CD4-positive, alpha-beta T cell treated with Interleukin-6 for 4 hours (primary cell): ENCODE measurements at regions not wholly inside any gene's neighbourhood (a gene's known extent, or its start where the extent isn't known, plus 50 kb on each side); places are given as distances from the start of the nearest gene placed in this dataset.
A peak's percentile ranks its signal among the peaks of the same experiment; 100 is the strongest.
"Not testable (repeated sequence)": the region's sequence is repeated elsewhere in the genome, so short reads cannot be mapped to it uniquely, and the experiment has no call there.

Experiments used
- DNase-seq: peaks from one replicate; pipeline ENCODE4 v3.0.0-alpha.2; 2020; ENCODE audit warnings: mixed read lengths

DNA sequence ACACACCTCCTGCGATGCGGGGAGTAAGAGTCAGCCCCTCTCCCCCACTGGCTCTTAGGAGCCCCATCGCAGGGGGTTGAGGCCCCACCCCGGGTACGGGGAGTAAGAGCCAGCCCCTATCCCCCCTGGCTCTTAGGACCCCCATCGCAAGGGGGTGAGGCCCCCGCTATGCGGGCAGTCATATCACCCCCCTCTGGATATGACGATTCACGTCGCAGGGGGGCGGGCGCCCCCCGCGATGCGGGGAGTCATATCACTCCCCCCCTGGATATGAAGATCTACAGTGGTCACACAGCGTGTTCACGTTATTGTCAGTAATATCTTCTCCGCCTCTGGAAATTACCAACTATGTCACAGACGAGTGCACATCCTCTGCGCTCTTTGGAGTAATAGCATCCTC, 61.1 kb downstream of the DEFB131A start:
- DNase-seq, result not testable (repeated sequence)

DNA sequence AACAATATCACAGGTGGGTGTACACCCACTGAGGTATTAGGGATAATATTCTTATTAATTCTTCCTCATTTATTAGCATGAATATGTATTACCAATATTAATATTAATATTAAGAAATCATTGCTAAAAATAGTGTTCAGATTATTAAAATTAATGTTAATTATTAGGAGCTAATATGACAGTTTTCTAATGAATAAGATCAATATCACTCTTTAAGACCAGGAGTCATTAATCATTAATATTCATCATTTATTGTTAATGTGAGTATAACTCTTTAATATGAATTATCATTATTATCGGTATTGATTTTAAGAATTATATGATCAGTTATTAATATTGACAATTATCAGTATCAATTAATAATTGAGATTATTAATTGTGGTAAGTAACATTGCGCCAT, 62.5 kb downstream of the DEFB131A start:
- not testable (repeated sequence) for DNase-seq

DNA sequence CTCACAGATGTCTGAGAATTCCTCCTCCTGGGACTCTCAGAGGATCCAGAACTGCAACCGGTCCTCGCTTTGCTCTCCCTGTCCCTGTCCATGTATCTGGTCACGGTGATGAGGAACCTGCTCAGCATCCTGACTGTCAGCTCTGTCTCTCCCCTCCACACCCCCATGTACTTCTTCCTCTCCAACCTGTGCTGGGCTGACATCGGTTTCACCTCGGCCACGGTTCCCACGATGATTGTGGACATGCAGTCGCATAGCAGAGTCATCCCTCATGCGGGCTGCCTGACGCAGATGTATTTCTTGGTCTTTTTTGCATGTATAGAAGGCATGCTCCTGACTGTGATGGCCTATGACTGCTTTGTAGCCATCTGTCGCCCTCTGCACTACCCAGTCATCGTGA, 68.7 kb downstream of the DEFB131A start:
- DNase-seq, result not testable (repeated sequence)

DNA sequence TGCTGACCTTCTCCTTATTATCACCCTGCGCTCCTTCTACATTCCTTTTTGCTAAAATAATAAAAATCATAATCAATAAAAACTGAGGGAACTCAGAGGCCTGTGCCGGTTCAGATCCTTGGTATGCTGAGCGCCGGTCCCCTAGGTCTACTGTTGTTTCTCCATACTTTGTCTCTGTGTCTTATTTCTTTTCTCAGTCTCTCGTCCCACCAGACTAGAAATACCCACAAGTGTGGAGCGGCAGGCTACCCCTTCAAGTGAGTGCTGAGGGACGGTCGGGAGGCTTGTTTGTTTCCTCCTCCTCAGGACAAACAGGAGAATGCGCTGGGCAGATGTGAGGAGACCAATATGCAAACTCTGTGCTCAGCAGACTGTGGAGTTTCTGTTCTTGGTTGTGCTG, 75.4 kb downstream of the DEFB131A start:
- DNase-seq, result not testable (repeated sequence)

DNA sequence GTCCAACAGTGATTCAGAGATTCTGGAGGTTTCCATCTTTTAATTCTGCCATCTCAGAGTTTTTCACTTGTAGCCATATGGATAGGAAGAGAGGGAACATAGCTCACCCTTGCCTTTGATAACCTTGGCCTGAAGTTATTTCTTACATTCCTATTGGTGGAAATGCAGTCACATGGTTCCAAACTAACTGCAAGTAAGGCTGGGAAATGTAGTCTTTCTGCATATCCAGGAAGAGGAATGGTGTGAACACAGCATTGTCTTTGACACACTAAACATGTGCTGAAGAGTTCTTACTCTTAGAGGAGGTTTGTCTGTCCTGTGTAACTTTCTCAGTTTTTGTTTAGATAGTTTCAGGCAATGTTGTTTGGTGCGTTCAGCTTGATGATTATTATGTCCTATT, 78.7 kb downstream of the DEFB131A start:
- DNase-seq, result not testable (repeated sequence)

DNA sequence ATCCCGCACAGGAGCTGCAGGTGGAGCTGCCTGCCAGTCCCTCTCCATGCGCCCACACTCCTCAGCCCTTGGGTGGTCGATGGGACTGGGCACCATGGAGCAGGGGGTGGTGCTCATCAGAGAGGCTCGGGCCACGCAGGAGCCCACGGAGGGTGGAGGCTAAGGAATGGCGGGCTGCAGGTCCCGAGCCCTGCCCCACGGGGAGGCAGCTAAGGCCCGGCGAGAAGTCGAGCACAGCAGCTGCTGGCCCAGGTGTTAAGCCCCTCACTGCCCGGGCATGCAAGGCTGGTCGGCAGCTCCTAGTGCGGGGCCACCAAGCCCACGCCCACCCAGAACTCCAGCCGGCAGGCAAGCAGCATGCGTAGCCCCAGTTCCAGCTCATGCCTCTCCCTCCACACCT, 80.2 kb downstream of the DEFB131A start:
- DNase-seq, result not testable (repeated sequence)

DNA sequence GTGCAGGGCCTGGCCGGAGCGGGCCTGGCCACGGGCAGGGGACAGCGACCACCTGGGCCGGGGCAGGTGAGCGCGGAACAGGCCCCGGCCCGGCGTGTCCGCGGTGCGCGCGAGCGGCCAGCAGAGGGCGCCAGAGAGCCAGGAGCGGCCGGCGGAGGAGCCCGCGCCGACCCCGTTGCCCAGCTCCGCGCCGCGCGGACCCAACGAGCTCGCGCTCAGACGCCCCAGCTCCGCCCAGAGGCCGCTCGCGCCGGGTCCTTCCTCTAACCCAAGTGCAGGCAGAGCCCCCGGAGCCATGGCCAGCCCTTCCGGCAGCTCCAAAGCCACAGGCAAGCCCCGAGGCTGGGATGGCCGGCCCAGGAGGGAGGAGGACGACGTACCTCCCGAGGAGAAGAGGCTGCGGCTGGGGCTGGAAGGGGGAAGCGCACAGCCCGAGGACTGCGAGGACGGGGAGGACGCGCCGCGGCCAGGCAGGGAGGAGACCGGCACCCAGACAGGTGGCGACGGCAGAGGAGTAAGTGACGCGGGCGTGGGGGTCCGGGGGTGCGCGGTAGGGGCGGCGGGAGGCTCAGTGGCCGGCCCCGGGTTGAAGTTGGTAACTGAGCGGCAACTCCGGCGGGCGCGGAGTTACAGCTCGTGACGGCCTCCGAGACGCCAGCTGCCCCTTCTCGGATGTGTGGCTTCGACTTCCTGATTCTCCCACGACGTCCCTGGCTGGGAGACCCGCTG, 88.1 kb downstream of the DEFB131A start:
- peak; percentile 74 for DNase-seq

DNA sequence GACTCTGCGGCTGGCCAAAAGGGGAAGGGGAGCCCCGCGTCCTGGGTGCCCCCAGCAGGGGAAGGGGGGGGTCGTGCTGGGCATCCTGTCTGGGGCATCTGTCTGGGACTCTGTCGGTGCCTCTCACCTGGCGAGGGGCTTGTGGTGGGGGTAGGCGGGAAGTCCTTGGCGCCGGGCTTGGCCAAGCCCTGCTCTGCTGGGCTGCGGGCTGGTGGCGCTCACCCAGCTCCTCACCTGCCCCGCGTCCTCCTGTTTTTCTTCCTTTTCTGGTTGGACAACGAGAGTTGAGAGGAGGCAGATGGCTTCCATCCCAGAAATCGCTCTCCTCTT, 88.6 kb downstream of the DEFB131A start:
- not testable (repeated sequence) for DNase-seq

DNA sequence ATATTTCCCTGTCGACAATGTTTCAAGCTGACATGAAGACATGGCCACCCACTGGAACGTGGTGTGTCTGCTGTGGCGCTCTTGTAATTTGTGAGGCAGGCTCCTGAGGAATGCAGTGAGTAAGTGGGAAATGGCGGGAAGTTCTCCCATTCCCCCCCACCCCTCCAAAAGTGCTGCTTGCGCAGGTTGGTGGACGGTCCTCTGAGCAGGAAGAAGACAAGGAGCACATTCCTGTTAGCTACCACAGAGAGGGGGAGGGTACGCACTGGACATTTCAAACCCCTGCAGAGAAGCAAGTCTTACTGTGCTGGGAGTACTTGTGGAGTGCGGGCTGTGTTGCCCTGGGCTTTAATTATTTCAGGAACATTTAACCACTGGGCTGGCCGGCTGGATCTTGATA, 92.9 kb downstream of the DEFB131A start:
- DNase-seq, result not testable (repeated sequence)

DNA sequence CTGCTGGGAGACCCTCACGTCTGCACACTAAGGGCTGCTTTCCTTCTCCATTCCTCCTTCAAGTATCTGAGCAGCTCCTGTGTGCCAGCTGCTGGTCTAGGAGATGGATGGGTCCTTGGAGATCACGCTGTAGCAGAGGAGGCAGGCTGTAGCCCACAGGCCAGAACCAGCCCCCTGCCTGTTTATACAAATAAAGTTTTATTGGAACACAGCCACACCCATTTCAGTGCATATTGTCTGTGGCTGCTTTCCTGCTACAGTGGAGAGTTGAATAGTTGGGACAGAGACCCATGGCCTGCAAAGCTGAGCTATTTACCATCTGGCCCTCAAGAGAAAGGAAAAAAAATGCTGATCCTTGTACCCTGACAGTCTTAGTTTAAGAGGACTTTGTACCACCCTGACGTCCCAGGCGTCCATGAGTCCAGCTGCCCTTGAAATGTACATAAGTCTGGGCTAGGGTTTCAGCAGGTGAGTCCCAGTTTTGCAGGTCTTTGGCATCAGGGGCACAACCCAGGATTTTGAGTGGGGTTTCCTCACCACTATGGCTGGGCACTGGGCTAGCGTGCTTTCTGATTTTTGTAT, 95.8 kb downstream of the DEFB131A start:
- DNase-seq, result not testable (repeated sequence)

DNA sequence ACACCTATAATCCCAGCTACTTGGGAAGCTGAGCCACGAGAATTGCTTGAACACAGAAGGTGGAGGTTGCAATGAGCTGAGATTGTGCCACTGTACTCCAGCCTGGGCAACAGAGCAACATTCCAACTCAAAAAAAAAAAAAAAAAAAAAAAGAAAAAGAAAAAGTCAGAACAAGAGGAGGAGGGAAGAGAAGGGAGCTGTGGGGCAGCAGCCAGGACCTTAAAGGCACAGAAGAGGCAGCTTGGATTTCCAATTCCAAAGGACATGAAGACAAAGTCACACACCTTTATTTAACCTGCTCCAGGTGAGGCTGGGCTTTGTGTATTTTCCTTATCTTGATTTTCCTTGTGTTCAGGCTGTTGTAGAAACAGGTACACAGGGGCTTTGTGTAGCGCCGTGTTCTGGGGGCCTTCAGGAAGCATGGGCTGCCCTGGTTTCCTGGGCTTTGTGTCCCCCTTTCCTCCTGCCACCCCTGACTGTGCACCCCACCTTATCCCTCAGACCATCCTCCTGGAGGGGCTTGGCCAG, 97.2 kb downstream of the DEFB131A start:
- DNase-seq, result not testable (repeated sequence)

DNA sequence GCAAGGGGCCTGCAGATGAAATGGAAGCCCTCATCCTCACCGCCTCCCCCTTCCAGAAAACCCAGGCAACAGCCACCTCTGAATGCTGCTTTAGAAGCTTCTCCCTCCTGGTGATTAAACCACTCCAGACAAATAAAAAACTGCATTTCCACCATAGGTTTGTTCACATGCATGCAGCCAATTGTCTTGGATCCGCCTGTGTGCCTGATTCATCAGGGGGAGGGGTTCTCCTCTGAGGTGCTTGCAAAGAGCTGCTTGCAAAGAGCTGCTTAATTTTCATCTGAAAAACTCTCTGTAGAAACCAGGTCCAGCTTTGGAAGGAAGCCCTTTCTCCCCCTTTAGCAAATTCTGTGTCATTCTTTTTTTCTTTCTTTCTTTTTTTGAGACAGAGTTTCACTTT, 100.6 kb downstream of the DEFB131A start:
- not testable (repeated sequence) for DNase-seq

DNA sequence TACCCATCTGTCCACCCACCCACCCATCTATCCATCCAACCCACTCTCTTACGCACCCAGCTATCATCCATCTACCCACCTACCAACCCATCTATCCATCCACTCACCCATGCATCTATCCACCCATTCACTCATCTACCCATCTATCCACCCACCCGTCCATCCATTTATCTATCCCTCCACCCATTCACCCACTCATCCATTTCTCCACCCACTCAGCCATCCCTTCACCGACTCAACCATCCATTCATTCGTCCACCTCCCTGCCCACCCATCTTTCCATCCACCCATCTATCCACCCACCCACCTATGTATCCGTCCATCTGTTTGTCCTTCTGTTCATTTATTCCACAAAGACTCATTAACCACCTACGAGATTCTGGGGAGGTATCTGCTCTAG, 103.3 kb downstream of the DEFB131A start:
- not testable (repeated sequence) for DNase-seq

DNA sequence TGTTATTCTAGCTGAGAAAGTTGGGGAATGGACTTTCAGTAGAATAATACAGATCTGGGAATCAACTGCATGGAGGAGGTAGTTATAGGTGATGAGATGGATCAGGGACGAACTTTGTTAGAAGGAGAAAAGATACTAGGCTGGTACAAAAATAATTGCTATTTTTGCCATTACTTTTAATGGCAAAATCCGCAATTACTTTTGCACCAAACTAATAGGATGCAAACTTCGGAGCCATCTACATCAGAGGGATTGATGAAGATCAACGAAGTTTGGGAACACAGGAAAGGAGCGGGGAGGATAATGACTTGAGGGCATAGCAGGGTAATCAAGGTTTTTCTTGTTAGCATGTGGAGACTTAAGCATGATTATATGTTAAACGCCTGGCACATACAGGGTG, 111.9 kb downstream of the DEFB131A start:
- not testable (repeated sequence) for DNase-seq

DNA sequence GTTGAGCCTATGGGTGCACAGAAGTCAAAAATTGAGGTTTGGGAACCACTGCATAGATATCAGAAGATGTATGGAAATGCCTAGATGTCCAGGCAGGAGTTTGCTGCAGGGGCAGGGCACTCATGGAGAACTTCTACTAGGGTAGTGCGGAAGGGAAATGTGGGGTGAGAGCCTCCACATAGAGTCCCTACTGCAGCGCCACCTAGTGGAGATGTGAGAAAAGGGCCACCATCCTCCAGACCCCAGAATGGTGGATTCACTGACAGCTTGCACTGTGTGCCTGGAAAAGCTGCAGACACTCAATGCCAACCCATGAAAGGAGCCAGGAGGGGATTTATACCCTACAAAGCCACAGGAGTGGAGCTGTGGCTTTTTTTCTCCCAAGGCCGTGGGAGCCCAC, 133.7 kb downstream of the DEFB131A start:
- not testable (repeated sequence) for DNase-seq

DNA sequence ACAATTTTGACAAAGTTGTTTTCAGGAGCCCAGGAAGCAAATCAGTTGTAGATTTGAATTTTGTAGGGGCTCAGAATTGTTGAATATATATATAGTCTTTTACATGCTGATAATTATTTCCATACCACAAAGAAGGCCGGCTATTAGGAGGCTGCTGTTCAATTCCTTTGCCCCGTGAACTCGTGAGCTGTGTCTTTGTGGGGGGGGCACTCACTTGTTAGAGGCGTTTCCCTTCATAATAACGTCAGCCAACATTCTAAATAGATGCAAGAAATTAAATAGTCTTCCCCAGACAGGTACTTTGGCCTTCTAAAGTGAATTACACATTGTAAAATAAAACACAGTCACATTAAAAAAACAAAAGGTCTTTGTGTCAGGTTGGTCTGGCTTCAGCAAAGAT, 138.7 kb downstream of the DEFB131A start:
- not testable (repeated sequence) for DNase-seq

DNA sequence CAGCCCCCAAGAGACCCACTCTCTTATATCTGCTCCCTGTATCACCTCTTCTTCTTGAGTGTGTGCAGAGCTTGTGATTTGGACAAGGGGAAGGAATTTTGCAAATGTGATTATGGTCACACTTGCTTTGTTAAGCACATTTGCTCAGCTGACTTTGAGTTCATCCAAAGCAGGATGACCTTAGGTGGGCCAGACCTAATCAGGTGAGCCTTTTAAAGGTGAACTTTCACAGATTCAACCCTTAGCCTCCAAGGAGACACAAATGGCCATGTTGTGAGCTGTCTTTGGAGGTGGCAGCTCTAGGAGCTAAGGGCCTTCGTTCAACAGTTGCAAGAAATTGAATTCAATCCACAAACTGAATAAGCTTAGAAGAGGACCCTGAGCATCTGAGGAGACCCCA, 147.8 kb downstream of the DEFB131A start:
- no peak for DNase-seq

DNA sequence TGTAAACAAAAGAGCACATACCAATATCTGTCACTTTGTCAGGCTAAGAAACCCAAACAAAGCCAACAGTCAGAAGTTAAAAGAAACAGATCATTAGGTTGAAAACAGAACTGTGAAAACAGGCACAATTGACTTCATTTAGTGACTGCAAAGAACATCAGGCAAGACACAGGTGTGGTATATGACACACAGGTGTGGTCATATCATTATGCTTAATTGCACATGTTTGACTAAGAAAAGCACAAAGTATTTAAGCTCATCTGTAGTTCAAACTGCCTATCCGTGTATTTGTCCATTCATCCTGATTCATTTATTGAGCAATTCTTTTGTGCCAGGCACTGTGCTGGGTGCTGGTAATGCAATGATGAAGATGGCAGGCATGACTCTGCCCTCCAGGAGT, 150.7 kb downstream of the DEFB131A start:
- no peak for DNase-seq

DNA sequence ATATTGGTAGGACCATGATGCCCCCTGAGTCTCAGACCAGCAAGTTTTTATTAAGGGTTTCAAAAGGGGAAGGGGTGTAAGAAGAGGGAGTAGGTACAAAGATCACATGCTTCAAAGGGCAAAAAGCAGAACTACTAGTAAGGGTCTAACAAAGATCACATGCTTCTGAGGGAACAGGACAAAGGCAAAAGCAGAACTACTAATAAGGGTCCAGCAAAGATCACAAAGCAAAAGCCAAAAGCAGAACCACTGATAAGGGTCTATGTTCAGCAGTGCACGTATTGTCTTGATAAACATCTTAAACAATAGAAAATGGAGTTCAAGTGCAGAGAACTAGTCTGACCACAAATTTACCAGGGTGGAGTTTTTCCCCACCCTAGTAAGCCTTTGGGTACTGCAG, 151.3 kb downstream of the DEFB131A start:
- not testable (repeated sequence) for DNase-seq

DNA sequence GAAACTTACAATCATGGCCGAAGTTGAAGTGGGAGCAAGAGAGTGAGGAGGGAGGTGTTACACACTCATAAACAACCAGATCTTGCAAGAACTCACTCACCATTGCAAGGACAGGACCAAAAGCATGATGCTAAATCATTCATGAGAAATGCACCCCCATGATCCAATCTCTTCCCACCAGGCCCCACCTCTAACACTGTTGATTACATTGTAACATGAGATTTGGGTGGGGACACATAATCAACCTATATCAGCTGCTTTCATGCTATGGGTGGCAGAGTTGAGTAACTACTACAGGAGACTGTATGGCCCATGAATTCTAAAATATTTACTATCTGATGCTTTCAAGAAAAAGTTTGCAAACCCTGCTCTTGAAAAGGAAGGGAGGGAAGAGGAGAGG, 155.1 kb downstream of the DEFB131A start:
- DNase-seq, result no peak

DNA sequence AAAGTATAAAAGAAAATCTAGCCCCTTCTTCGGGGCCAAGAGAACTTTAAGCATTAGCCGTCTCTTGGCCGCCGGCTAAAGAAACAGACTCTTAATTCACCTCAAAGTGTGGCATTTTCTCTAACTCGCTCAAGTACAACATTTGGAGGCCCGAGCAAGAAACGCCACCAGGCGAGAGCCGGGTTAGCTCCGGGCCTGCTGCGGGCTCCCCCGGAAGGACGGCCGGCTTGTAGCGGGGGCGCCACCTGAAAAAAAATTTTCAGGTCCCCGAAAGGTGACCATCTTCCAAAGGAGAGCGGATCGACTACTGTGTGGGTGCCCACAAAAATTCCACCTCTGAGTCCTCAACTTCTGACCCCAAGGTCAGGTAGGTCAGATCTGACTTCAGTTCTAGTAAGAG, 156.0 kb downstream of the DEFB131A start:
- DNase-seq, result no peak

DNA sequence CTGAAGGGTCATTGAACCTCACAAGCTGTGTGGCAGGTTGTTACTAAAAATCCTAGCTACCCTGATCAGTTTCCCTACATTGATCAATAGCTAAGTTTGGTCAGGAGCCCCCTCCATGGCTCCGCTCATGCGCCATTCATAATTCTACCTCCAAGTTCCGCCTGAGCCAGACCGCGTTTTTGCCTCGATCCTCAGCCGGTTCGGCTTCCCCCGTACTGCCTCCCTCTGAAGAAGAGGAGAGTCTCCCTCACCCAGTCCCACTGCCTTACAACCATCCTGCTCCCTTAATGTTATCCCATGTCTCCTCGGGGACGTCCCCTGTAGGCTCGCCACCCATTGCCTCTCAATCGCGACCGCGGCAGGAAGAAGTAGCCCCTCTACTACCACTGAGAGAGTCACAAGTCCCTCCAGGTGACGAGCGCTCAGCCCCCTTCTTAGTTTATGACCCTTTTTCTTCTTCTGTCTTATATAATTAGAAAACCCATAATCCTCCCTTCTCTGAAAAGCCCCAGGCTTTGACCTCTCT, 158.2 kb downstream of the DEFB131A start:
- DNase-seq, result no peak

DNA sequence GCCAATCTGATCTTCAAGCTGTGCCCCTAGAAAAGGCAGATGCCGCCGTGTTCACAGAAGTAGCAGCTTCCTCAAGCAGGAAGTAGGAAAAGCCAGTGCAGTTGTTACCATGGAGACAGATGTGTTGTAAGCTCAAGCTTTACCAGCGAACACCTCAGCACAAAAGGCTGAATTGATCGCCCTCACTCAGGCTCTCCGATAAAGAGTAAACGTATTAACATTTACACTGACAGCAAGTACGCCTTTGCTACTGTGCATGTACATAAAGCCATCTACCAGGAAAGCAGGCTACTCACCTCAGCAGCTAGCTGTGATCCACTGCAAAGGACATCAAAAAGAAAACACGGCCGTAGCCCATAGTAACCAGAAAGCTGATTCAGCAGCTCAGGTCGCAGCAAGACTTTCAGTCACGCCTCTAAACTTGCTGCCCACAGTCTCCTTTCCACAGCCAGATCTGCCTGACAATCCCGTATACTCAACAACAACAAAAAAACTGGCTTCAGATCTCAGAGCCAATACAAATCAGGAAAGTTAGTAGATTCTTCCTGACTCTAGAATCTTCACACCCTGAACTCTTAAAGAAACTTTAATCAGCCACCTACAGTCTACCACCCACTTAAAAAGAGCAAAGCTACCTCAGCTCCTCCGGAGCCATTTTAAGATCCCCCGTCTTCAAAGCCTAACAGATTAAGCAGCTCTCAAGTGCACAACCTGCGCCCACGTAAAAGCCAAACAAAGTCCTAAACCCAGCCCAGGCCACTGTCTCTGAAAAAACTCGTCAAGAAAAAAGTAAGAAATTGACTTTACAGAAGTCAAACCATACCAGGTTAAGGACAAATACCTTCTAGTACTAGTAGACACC, 160.0 kb downstream of the DEFB131A start:
- peak; percentile 50 for DNase-seq

DNA sequence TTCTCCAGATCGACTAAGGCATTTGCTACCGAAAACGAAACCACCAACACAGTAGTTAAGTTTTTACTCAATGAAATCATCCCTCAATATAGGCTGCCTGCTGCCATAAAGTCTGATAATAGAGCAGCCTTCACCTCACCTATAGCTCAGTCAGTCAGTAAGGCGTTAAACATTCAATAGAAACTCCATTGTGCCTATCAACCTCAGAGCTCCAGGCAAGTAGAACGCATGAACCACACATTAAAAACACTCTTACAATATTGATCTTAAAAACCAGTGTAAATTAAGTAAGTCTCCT, 160.6 kb downstream of the DEFB131A start:
- not testable (repeated sequence) for DNase-seq
